Spleen (tissue), 11 donors: ENCODE measurements at regions not wholly inside any gene's neighbourhood (a gene's known extent, or its start where the extent isn't known, plus 50 kb on each side); places are given as distances from the start of the nearest gene placed in this dataset.

Experiments
- DNase-seq: peaks from one replicate; pipeline ENCODE4 v3.0.0-alpha.2; 2020
- H3K27ac ChIP-seq, 8 donors: fragments of 200-600 bp; sonication (generic) in 7 of 8; 1 replicate in 4 of 8; 2 replicates in 4 of 8; pipeline versions ENCODE4 v1.5.0 to v1.8.0; 2016 to 2021; ENCODE audit warnings: inconsistent platforms in 4 of 8, mild to moderate bottlenecking in 4 of 8, moderate library complexity in 1 of 8
- H3K27me3 ChIP-seq, 7 donors: fragments of 200-600 bp; sonication (generic) in 6 of 7; replicated peaks in 1 of 7; 1 replicate in 4 of 7; 2 replicates in 3 of 7; pipeline versions ENCODE4 v1.5.0 to v1.8.0; 2016 to 2021; ENCODE audit warnings: inconsistent platforms in 3 of 7, mild to moderate bottlenecking in 1 of 7
- H3K36me3 ChIP-seq, 6 donors: fragments of 200-600 bp; sonication (generic) in 5 of 6; 1 replicate in 4 of 6; 2 replicates in 2 of 6; pipeline versions ENCODE4 v1.5.0 to v1.8.0; 2016 to 2021; ENCODE audit warnings: inconsistent platforms in 2 of 6
- H3K4me1 ChIP-seq, 6 donors: fragments of 200-600 bp; sonication (generic) in 5 of 6; 1 replicate in 3 of 6; 2 replicates in 3 of 6; pipeline versions ENCODE4 v1.5.0 to v1.8.0; 2016 to 2021; ENCODE audit warnings: inconsistent platforms in 3 of 6
- H3K4me3 ChIP-seq, 8 donors: fragments of 200-600 bp; sonication (generic) in 7 of 8; 1 replicate in 4 of 8; 2 replicates in 4 of 8; pipeline versions ENCODE4 v1.5.0 to v1.8.0; 2016 to 2021; ENCODE audit warnings: inconsistent platforms in 4 of 8, mild to moderate bottlenecking in 4 of 8, moderate library complexity in 2 of 8
- H3K9me3 ChIP-seq, 8 donors: fragments of 200-600 bp; sonication (generic) in 7 of 8; 1 replicate in 4 of 8; 2 replicates in 4 of 8; pipeline versions ENCODE4 v1.5.0 to v1.8.0; 2016 to 2021; ENCODE audit warnings: inconsistent platforms in 4 of 8
- CTCF ChIP-seq, 11 experiments: fragments of 200-600 bp in 7 of 11; fragments of 450-650 bp in 4 of 11; sonication (generic) in 4 of 11; IDR thresholded peaks in 8 of 11; conservative IDR thresholded peaks in 3 of 11; 1 replicate in 7 of 11; 2 replicates in 4 of 11; pipeline versions ENCODE4 v1.4.0 to v1.8.0; 2016 to 2021; ENCODE audit warnings: antibody characterized with exemption in 11 of 11, inconsistent platforms in 4 of 11, mild to moderate bottlenecking in 1 of 11
- POLR2A ChIP-seq, 3 donors: fragments of 450-650 bp; IDR thresholded peaks; one replicate each; pipeline ENCODE4 v1.5.1; 2017; ENCODE audit warnings: antibody characterized with exemption in 3 of 3, mild to moderate bottlenecking in 1 of 3
- POLR2AphosphoS5 ChIP-seq, 3 donors: sonication (generic); formaldehyde crosslinking; IDR thresholded peaks; one replicate each; pipeline ENCODE4 v1.5.1; 2017; ENCODE audit warnings: antibody characterized with exemption in 3 of 3
- WGBS, 5 donors: extraction: QIAGEN DNeasy Blood & Tissue Kit in 3 of 5; methylation state at CpG; one replicate each; pipeline versions ENCODE4 v1.1.5 to v1.1.7; 2013 to 2018; 5-methylcytosine and 5-hydroxymethylcytosine counted together
- intact Hi-C: fragments of 100-400 bp; cut with DNase I; formaldehyde crosslinking; loops from one replicate; pipeline ENCODE4 v1.15.0; 2023; ENCODE audit warnings: low total_unique reads
- donor health status: healthy with polysubstance abuse.
- donor health status: DM: no; HTN: no; CAD: no; lungs with moderate emphysema.
- donor health status: DM: no; HTN: no; CAD: no.
- donor health status: Bipolar disorder and iron deficiency.
- donor health status: healthy.
- donor health status: DM: no; HTN: no; CAD: no.
- donor health status: DM: yes; HTN: yes; CAD: no.

GRCh38 chr2:122237450-122237849, 482.0 kb downstream of the TSN start:
- TF ChIP-seq CTCF (IDR thresholded peaks at IDR 0.05 in 8 of 11, conservative IDR thresholded peaks at IDR 0.05 in 3 of 11) (no peak), POLR2A (IDR thresholded peaks at IDR 0.05) (no peak), POLR2AphosphoS5 (IDR thresholded peaks at IDR 0.05) (no peak)
- DNase-seq = no peak
- Histone ChIP-seq H3K9me3 (no peaks in the 10 kb centered on the region), H3K36me3 (no peaks in the 10 kb centered on the region), H3K27me3 (no peaks in the 10 kb centered on the region), H3K27ac (no peak overlapping the region), H3K4me1 (no peaks in the 10 kb centered on the region), H3K4me3 (no peak overlapping the region)
- 71 to 83% (median 76%) methylated on average over 3 of the region's 3 CpGs for WGBS, 5 donors
- intact Hi-C loops = no loop called here

GRCh38 chr2:122238006-122238559, 482.6 kb downstream of the TSN start:
- DNase-seq = no peak
- Histone ChIP-seq H3K27ac (no peak overlapping the region), H3K4me1 (no peaks in the 10 kb centered on the region), H3K4me3 (no peak overlapping the region), H3K27me3 (no peaks in the 10 kb centered on the region), H3K36me3 (no peaks in the 10 kb centered on the region), H3K9me3 (no peaks in the 10 kb centered on the region)
- TF ChIP-seq CTCF (IDR thresholded peaks at IDR 0.05 in 8 of 11, conservative IDR thresholded peaks at IDR 0.05 in 3 of 11) = no peak
- intact Hi-C loops = no loop called here
- WGBS, 5 donors = 74 to 94% (median 87%) methylated on average over 10 of the region's 10 CpGs

DNA sequence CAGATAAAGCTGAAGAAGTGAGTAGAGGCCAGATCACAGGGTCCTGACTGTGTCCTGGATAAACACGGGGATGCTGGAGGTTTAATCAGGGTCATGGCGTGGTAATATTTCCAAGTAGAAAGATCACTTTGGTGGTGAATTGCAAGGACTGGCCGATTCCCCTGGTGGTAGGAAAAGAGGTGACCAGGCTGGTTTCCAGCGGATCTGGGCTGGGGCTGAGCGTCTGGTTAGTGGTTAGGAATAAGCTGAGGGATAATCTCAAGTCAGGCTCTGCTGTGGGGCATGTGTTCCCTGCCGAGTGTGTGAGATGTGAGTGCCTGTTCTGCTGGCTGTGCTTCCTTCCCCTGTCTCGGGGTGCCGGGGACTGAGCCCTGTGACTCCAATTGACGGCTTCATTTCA, 484.0 kb downstream of the TSN start:
- Histone ChIP-seq H3K4me1 (no peaks in the 10 kb centered on the region), H3K4me3 (no peak overlapping the region), H3K27ac (no peak overlapping the region), H3K9me3 (no peaks in the 10 kb centered on the region), H3K27me3 (no peaks in the 10 kb centered on the region), H3K36me3 (no peaks in the 10 kb centered on the region)
- no peak for DNase-seq
- WGBS, 5 donors = 83 to 90% (median 86%) methylated on average over 5 to 9 of the region's 9 CpGs
- no peak for TF ChIP-seq POLR2AphosphoS5 (IDR thresholded peaks at IDR 0.05)
- no peak for TF ChIP-seq POLR2A (IDR thresholded peaks at IDR 0.05)
- TF ChIP-seq CTCF (IDR thresholded peaks at IDR 0.05 in 8 of 11, conservative IDR thresholded peaks at IDR 0.05 in 3 of 11) = no peak
- intact Hi-C loops = no loop called here

- WGBS, 5 donors = 59 to 82% (median 73%) methylated on average over 3 of the region's 3 CpGs
- DNase-seq = no peak
- Histone ChIP-seq H3K27me3 (no peaks in the 10 kb centered on the region), H3K36me3 (no peaks in the 10 kb centered on the region), H3K9me3 (no peaks in the 10 kb centered on the region), H3K27ac (no peak overlapping the region), H3K4me3 (no peak overlapping the region), H3K4me1 (no peaks in the 10 kb centered on the region)
- intact Hi-C loops = no loop called here
- no peak for TF ChIP-seq POLR2AphosphoS5 (IDR thresholded peaks at IDR 0.05)
- no peak for TF ChIP-seq CTCF (IDR thresholded peaks at IDR 0.05 in 8 of 11, conservative IDR thresholded peaks at IDR 0.05 in 3 of 11)
- no peak for TF ChIP-seq POLR2A (IDR thresholded peaks at IDR 0.05)
These were observed 489.3 kb downstream of the TSN start for GRCh38 chr2:122244598-122245229.
